ENCODE measurements at regions not wholly inside any gene's neighbourhood (a gene's known extent, or its start where the extent isn't known, plus 50 kb on each side); places are given as distances from the start of the nearest gene placed in this dataset.

GRCh38 chr14:98298481-98299244 is 973.3 kb downstream of the BCL11B start:
- H3K27me3 ChIP-seq (ENCODE audit: insufficient read depth in 3 of 3, low read length in 2 of 3) = no peaks in the 10 kb centered on the region
- intact Hi-C loops (cut with DNase I) = no loop called here
- TF ChIP-seq CTCF (IDR thresholded peaks at IDR 0.05) = no peak
- no peaks in the 10 kb centered on the region for H3K4me1 ChIP-seq
- ATAC-seq = no peak
- H3K4me3 ChIP-seq = no peak overlapping the region
- no peak for DNase-seq
- H3K9me3 ChIP-seq = no peaks in the 10 kb centered on the region
- no peaks in the 10 kb centered on the region for H3K36me3 ChIP-seq (ENCODE audit: insufficient read depth in 1 of 2, low read depth in 1 of 2)
- 83 to 86% (median 84%) methylated on average over 8 of the region's 8 CpGs for WGBS, 3 donors
- H3K27ac ChIP-seq = no peak overlapping the region

- DNase-seq (no peak), ATAC-seq (no peak)
- Histone ChIP-seq H3K4me1 (no peaks in the 10 kb centered on the region), H3K4me3 (no peak overlapping the region), H3K27ac (no peak overlapping the region), H3K9me3 (no peaks in the 10 kb centered on the region), H3K27me3 (ENCODE audit: insufficient read depth in 3 of 3, low read length in 2 of 3) (no peaks in the 10 kb centered on the region), H3K36me3 (ENCODE audit: insufficient read depth in 1 of 2, low read depth in 1 of 2) (no peaks in the 10 kb centered on the region)
- no peak for TF ChIP-seq CTCF (IDR thresholded peaks at IDR 0.05)
- 70 to 77% (median 77%) methylated on average over 4 of the region's 4 CpGs for WGBS, 3 donors
- intact Hi-C loops (cut with DNase I) = no loop called here
Measured at GRCh38 chr14:98301681-98302080, 970.3 kb downstream of the BCL11B start.

DNA sequence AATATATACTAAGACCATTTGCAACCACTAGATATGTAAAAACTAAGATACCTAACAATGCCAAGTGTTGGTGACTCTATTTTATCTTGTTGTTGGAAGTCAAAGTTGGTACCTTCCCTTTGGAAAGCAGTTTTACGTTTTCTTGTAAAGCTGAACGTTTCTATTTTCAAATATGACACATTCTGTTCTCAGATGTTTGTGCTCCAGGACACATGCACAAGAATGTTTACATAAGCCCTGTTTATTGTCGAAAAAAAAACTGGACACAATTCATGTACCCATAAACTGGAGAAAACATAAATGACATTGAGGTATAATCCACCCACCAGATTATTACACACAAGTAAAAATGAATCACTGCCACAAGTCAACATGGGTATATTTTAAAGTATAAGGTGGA is 967.4 kb downstream of the BCL11B start:
- H3K27me3 ChIP-seq (ENCODE audit: insufficient read depth in 3 of 3, low read length in 2 of 3) = no peaks in the 10 kb centered on the region
- ATAC-seq (no peak), DNase-seq (no peak)
- no peaks in the 10 kb centered on the region for H3K4me1 ChIP-seq
- intact Hi-C loops (cut with DNase I) = no loop called here
- H3K27ac ChIP-seq = no peak overlapping the region
- H3K4me3 ChIP-seq = no peak overlapping the region
- no peaks in the 10 kb centered on the region for H3K36me3 ChIP-seq (ENCODE audit: insufficient read depth in 1 of 2, low read depth in 1 of 2)
- WGBS, 3 donors = 80 to 83% (median 83%) methylated on average over 3 of the region's 3 CpGs
- no peak for TF ChIP-seq CTCF (IDR thresholded peaks at IDR 0.05)
- no peaks in the 10 kb centered on the region for H3K9me3 ChIP-seq

- 11 to 58% (median 27%) methylated on average over 1 of the region's 1 CpG for WGBS, 3 donors
- Histone ChIP-seq H3K36me3 (ENCODE audit: insufficient read depth in 1 of 2, low read depth in 1 of 2) (no peaks in the 10 kb centered on the region), H3K27me3 (ENCODE audit: insufficient read depth in 3 of 3, low read length in 2 of 3) (no peaks in the 10 kb centered on the region), H3K4me1 (no peaks in the 10 kb centered on the region), H3K9me3 (no peaks in the 10 kb centered on the region), H3K4me3 (no peak overlapping the region), H3K27ac (no peak overlapping the region)
- TF ChIP-seq CTCF (IDR thresholded peaks at IDR 0.05) = no peak
- no peak for DNase-seq
- intact Hi-C loops (cut with DNase I) = no loop called here
- no peak for ATAC-seq
Measured at GRCh38 chr14:98309591-98309990, 962.4 kb downstream of the BCL11B start.

DNA sequence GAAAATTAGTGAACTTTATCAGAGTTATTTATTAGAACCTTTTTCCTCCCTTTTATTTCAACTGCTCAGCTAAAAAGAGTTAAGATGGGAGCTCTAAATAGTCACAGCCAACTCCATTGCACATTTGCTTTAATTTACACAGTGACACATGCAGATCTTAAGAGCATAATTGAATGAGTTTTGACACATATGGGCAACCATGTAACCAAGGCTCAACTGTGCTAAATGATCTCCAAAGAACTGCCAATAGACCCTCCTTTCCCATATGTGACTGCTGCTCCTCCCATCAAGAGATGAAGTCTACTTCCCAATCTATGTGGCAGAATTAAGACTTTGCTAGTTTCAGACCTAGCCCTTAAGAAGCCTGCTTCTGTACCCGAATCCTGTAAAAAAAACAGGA is 960.0 kb downstream of the BCL11B start:
- ATAC-seq (no peak), DNase-seq (no peak)
- WGBS, 3 donors = 58 to 78% (median 74%) methylated on average over 1 of the region's 1 CpG
- H3K27ac ChIP-seq = no peak overlapping the region
- no peaks in the 10 kb centered on the region for H3K9me3 ChIP-seq
- H3K4me1 ChIP-seq = no peaks in the 10 kb centered on the region
- no peaks in the 10 kb centered on the region for H3K36me3 ChIP-seq (ENCODE audit: insufficient read depth in 1 of 2, low read depth in 1 of 2)
- no peak for TF ChIP-seq CTCF (IDR thresholded peaks at IDR 0.05)
- H3K27me3 ChIP-seq (ENCODE audit: insufficient read depth in 3 of 3, low read length in 2 of 3) = no peaks in the 10 kb centered on the region
- no peak overlapping the region for H3K4me3 ChIP-seq
- intact Hi-C loops (cut with DNase I) = no loop called here

Data from psoas muscle (tissue), 7 donors.